22Rv1 (cell line): ENCODE measurements at regions not wholly inside any gene's neighbourhood (a gene's known extent, or its start where the extent isn't known, plus 50 kb on each side); places are given as distances from the start of the nearest gene placed in this dataset.

ENCODE experiments used
- H3K27ac ChIP-seq: fragments of 450-650 bp; 2 replicates; pipeline ENCODE4 v1.5.1; 2017
- CTCF ChIP-seq: fragments of 450-650 bp; IDR thresholded peaks from 2 replicates; pipeline ENCODE4 v1.5.1; 2017; ENCODE audit warnings: mild to moderate bottlenecking
- ZFX ChIP-seq: fragments of 450-650 bp; IDR thresholded peaks from 2 replicates; pipeline ENCODE4 v1.6.1; 2017; ENCODE audit warnings: antibody characterized with exemption, borderline replicate concordance

- H3K27ac ChIP-seq: no peak overlapping the region
- TF ChIP-seq CTCF (no peak), ZFX (no peak)
Measured at GRCh38 chr12:75939016-75939642, 92.4 kb downstream of the PHLDA1 start.

- TF ChIP-seq CTCF (no peak), ZFX (no peak)
Measured at GRCh38 chr12:75938189-75938588, 93.4 kb downstream of the PHLDA1 start.

GRCh38 chr12:75937486-75937885 lies 94.1 kb downstream of the PHLDA1 start:
- TF ChIP-seq CTCF: no peak
- TF ChIP-seq ZFX: no peak
- H3K27ac ChIP-seq: no peak overlapping the region

More at GRCh38 chr12:75938189-75938588, 93.4 kb downstream of the PHLDA1 start:
- H3K27ac ChIP-seq: no peak overlapping the region

- H3K27ac ChIP-seq: no peak overlapping the region
Measured at GRCh38 chr12:75936515-75937440, 94.8 kb downstream of the PHLDA1 start.

GRCh38 chr12:75935539-75936242 lies 95.9 kb downstream of the PHLDA1 start:
- no peak for TF ChIP-seq CTCF
- TF ChIP-seq ZFX: no peak
- no peak overlapping the region for H3K27ac ChIP-seq

More at GRCh38 chr12:75936515-75937440, 94.8 kb downstream of the PHLDA1 start:
- no peak for TF ChIP-seq CTCF
- TF ChIP-seq ZFX: no peak

GRCh38 chr12:75933101-75933500 lies 98.5 kb downstream of the PHLDA1 start:
- no peak for TF ChIP-seq ZFX
- TF ChIP-seq CTCF: no peak
- no peak overlapping the region for H3K27ac ChIP-seq
